Liver (tissue), 8 donors: ENCODE measurements at regions not wholly inside any gene's neighbourhood (a gene's known extent, or its start where the extent isn't known, plus 50 kb on each side); places are given as distances from the start of the nearest gene placed in this dataset.

ENCODE experiments used
- DNase-seq: peaks from one replicate; pipeline ENCODE4 v3.0.0-alpha.2; 2017; ENCODE audit warnings: low spot score
- H3K27ac ChIP-seq, 2 donors: one replicate each; pipeline ENCODE4 v1.7.0; 2013; ENCODE audit warnings: inconsistent platforms in 2 of 2, low read length in 2 of 2, control low read depth in 1 of 2, low read depth in 1 of 2, mild to moderate bottlenecking in 1 of 2
- H3K27me3 ChIP-seq, 4 donors: one replicate each; pipeline versions ENCODE4 v1.6.1 to v1.7.0; 2013; ENCODE audit warnings: low read length in 3 of 4, inconsistent platforms in 1 of 4, mild to moderate bottlenecking in 1 of 4, moderate library complexity in 1 of 4; ENCODE audit not compliant: control insufficient read depth in 4 of 4, insufficient read depth in 4 of 4
- H3K36me3 ChIP-seq, 4 donors: one replicate each; pipeline versions ENCODE4 v1.6.1 to v1.7.0; 2013; ENCODE audit warnings: low read length in 3 of 4, mild to moderate bottlenecking in 3 of 4, low read depth in 1 of 4, moderate library complexity in 1 of 4; ENCODE audit not compliant: control insufficient read depth in 4 of 4, insufficient read depth in 3 of 4
- H3K4me1 ChIP-seq, 4 donors: one replicate each; pipeline versions ENCODE4 v1.6.1 to v1.7.0; 2013; ENCODE audit warnings: low read length in 3 of 4, mild to moderate bottlenecking in 3 of 4, moderate library complexity in 1 of 4; ENCODE audit not compliant: control insufficient read depth in 4 of 4, insufficient read depth in 4 of 4
- H3K4me3 ChIP-seq, 3 donors: one replicate each; pipeline versions ENCODE4 v1.6.1 to v1.7.0; 2013; ENCODE audit warnings: low read length in 3 of 3, control low read depth in 1 of 3, low read depth in 1 of 3, mild to moderate bottlenecking in 1 of 3
- H3K9ac ChIP-seq, 2 donors: one replicate each; pipeline ENCODE4 v1.7.0; 2013; ENCODE audit warnings: low read length in 2 of 2, mild to moderate bottlenecking in 2 of 2, moderate library complexity in 2 of 2, control low read depth in 1 of 2, low read depth in 1 of 2
- H3K9me3 ChIP-seq, 4 donors: one replicate each; pipeline versions ENCODE4 v1.6.1 to v1.7.0; 2013; ENCODE audit warnings: low read length in 3 of 4; ENCODE audit not compliant: control insufficient read depth in 4 of 4
- ATF3 ChIP-seq: IDR thresholded peaks from 2 replicates; pipeline ENCODE4 v1.6.1; 2016; ENCODE audit warnings: antibody characterized with exemption
- EGR1 ChIP-seq, 2 donors: IDR thresholded peaks; 2 replicates each; pipeline ENCODE4 v1.6.1; 2016 to 2018; ENCODE audit warnings: antibody characterized with exemption in 2 of 2, low read depth in 2 of 2
- FOXA1 ChIP-seq: IDR thresholded peaks from 2 replicates; pipeline ENCODE4 v1.6.1; 2016; ENCODE audit warnings: antibody characterized with exemption
- FOXA2 ChIP-seq: IDR thresholded peaks from 2 replicates; pipeline ENCODE4 v1.6.1; 2016; ENCODE audit warnings: antibody characterized with exemption
- GABPA ChIP-seq, 2 donors: IDR thresholded peaks in 1 of 2; conservative IDR thresholded peaks in 1 of 2; 2 replicates each; pipeline ENCODE4 v1.6.1; 2016; ENCODE audit warnings: antibody characterized with exemption in 2 of 2, mild to moderate bottlenecking in 1 of 2, moderate library complexity in 1 of 2
- HNF4A ChIP-seq, 2 donors: conservative IDR thresholded peaks; 2 replicates each; pipeline ENCODE4 v1.6.1; 2016; ENCODE audit warnings: antibody characterized with exemption in 2 of 2, mild to moderate bottlenecking in 2 of 2
- HNF4G ChIP-seq: IDR thresholded peaks from 2 replicates; pipeline ENCODE4 v1.6.1; 2016; ENCODE audit warnings: antibody characterized with exemption
- JUND ChIP-seq, 2 donors: IDR thresholded peaks; 2 replicates each; pipeline ENCODE4 v1.6.1; 2016; ENCODE audit warnings: antibody characterized with exemption in 2 of 2
- NR2F2 ChIP-seq: IDR thresholded peaks from 2 replicates; pipeline ENCODE4 v1.6.1; 2016; ENCODE audit warnings: antibody characterized with exemption
- RAD21 ChIP-seq, 2 donors: IDR thresholded peaks; 2 replicates each; pipeline ENCODE4 v1.6.1; 2016; ENCODE audit warnings: antibody characterized with exemption in 2 of 2, mild to moderate bottlenecking in 2 of 2
- RXRA ChIP-seq, 2 donors: IDR thresholded peaks; 2 replicates each; pipeline ENCODE4 v1.6.1; 2017 to 2018; ENCODE audit warnings: antibody characterized with exemption in 2 of 2, mild to moderate bottlenecking in 1 of 2
- SP1 ChIP-seq: IDR thresholded peaks from 2 replicates; pipeline ENCODE4 v1.6.1; 2018; ENCODE audit warnings: antibody characterized with exemption, mild to moderate bottlenecking
- TAF1 ChIP-seq: conservative IDR thresholded peaks from 2 replicates; pipeline ENCODE4 v1.6.1; 2016; ENCODE audit warnings: antibody characterized with exemption, mild to moderate bottlenecking
- YY1 ChIP-seq: IDR thresholded peaks from 2 replicates; pipeline ENCODE4 v1.6.1; 2016; ENCODE audit warnings: antibody characterized with exemption, mild to moderate bottlenecking
- WGBS: extraction: QIAGEN DNeasy Blood & Tissue Kit; methylation state at CpG from one replicate; pipeline ENCODE4 v1.1.7; 2013; 5-methylcytosine and 5-hydroxymethylcytosine counted together
- TF ChIP-seq, protein P1 (sequence below): IDR thresholded peaks from 2 replicates; pipeline ENCODE4 v1.6.1; 2016; ENCODE audit warnings: antibody characterized with exemption, mild to moderate bottlenecking
- TF ChIP-seq, protein P2 (sequence below): IDR thresholded peaks from 2 replicates; pipeline ENCODE4 v1.6.1; 2016; ENCODE audit warnings: antibody characterized with exemption
- TF ChIP-seq, protein P3 (sequence below): fragments of 150-350 bp; IDR thresholded peaks from 2 replicates; pipeline ENCODE4 v1.5.1; 2017; ENCODE audit warnings: improper control_type of control experiment, low read depth, low read length; ENCODE audit not compliant: missing input control
- TF ChIP-seq, protein P4 (sequence below): IDR thresholded peaks from 2 replicates; pipeline ENCODE4 v1.6.1; 2016; ENCODE audit warnings: antibody characterized with exemption
- donor health status: healthy.
- donor health status: healthy.
- donor health status: healthy.
- donor health status: healthy.
- donor health status: healthy.

GRCh38 chr17:77054936-77055335 is 85.8 kb upstream of the SEC14L1 start:
- DNase-seq: no peak
- no peaks in the 10 kb centered on the region for H3K36me3 ChIP-seq
- no peaks in the 10 kb centered on the region for H3K9me3 ChIP-seq
- H3K27me3 ChIP-seq: peaks cover 0 to 7% (median 0%) of the 10 kb centered on the region in 4 donors
- H3K4me3 ChIP-seq: no peak overlapping the region
- no peak overlapping the region for H3K9ac ChIP-seq
- H3K4me1 ChIP-seq: no peaks in the 10 kb centered on the region
- TF ChIP-seq GABPA (IDR thresholded peaks at IDR 0.05 in 1 of 2, conservative IDR thresholded peaks at IDR 0.05 in 1 of 2): no peak
- TF ChIP-seq JUND (IDR thresholded peaks at IDR 0.05): no peak
- H3K27ac ChIP-seq: no peak overlapping the region
- WGBS: 67% methylated on average over 10 of the region's 10 CpGs

DNA sequence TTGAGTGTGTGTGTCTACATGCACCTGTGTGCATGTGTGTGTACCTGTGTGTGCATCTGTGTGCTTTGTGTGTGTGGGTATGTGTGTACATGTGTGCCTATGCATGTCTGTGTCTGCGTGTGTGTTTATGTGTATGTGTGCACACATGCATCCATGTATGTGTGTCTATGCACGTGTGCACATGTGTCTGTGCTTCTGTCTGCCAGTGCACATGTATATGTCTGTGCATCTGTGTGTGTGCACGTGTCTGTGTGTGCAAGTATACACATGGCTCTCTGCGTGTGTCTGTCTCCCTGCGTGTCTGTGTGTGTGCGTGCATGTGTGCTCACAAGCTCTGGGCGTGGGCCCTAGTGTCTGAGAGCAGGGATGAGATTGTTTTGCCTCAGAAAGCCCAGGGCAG is 85.3 kb upstream of the SEC14L1 start:
- Histone ChIP-seq H3K4me1 (no peaks in the 10 kb centered on the region), H3K9ac (no peak overlapping the region), H3K27me3 (peaks cover 0 to 4% (median 0%) of the 10 kb centered on the region in 4 donors), H3K9me3 (no peaks in the 10 kb centered on the region), H3K4me3 (no peak overlapping the region), H3K36me3 (no peaks in the 10 kb centered on the region), H3K27ac (no peak overlapping the region)
- WGBS: 80% methylated on average over 7 of the region's 7 CpGs
- no peak for DNase-seq
- no peak for TF ChIP-seq HNF4A (conservative IDR thresholded peaks at IDR 0.05)
- no peak for TF ChIP-seq JUND (IDR thresholded peaks at IDR 0.05)
- no peak for TF ChIP-seq YY1
- TF ChIP-seq SP1: no peak
- TF ChIP-seq FOXA1: no peak
- TF ChIP-seq GABPA (IDR thresholded peaks at IDR 0.05 in 1 of 2, conservative IDR thresholded peaks at IDR 0.05 in 1 of 2): no peak
- no peak for TF ChIP-seq FOXA2
- no peak for TF ChIP-seq TAF1
- TF ChIP-seq, protein P1, sequence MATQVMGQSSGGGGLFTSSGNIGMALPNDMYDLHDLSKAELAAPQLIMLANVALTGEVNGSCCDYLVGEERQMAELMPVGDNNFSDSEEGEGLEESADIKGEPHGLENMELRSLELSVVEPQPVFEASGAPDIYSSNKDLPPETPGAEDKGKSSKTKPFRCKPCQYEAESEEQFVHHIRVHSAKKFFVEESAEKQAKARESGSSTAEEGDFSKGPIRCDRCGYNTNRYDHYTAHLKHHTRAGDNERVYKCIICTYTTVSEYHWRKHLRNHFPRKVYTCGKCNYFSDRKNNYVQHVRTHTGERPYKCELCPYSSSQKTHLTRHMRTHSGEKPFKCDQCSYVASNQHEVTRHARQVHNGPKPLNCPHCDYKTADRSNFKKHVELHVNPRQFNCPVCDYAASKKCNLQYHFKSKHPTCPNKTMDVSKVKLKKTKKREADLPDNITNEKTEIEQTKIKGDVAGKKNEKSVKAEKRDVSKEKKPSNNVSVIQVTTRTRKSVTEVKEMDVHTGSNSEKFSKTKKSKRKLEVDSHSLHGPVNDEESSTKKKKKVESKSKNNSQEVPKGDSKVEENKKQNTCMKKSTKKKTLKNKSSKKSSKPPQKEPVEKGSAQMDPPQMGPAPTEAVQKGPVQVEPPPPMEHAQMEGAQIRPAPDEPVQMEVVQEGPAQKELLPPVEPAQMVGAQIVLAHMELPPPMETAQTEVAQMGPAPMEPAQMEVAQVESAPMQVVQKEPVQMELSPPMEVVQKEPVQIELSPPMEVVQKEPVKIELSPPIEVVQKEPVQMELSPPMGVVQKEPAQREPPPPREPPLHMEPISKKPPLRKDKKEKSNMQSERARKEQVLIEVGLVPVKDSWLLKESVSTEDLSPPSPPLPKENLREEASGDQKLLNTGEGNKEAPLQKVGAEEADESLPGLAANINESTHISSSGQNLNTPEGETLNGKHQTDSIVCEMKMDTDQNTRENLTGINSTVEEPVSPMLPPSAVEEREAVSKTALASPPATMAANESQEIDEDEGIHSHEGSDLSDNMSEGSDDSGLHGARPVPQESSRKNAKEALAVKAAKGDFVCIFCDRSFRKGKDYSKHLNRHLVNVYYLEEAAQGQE: no peak
- TF ChIP-seq, protein P2, sequence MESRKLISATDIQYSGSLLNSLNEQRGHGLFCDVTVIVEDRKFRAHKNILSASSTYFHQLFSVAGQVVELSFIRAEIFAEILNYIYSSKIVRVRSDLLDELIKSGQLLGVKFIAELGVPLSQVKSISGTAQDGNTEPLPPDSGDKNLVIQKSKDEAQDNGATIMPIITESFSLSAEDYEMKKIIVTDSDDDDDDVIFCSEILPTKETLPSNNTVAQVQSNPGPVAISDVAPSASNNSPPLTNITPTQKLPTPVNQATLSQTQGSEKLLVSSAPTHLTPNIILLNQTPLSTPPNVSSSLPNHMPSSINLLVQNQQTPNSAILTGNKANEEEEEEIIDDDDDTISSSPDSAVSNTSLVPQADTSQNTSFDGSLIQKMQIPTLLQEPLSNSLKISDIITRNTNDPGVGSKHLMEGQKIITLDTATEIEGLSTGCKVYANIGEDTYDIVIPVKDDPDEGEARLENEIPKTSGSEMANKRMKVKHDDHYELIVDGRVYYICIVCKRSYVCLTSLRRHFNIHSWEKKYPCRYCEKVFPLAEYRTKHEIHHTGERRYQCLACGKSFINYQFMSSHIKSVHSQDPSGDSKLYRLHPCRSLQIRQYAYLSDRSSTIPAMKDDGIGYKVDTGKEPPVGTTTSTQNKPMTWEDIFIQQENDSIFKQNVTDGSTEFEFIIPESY: no peak
- TF ChIP-seq NR2F2: no peak
- TF ChIP-seq RAD21 (IDR thresholded peaks at IDR 0.05): no peak
- TF ChIP-seq, protein P3, sequence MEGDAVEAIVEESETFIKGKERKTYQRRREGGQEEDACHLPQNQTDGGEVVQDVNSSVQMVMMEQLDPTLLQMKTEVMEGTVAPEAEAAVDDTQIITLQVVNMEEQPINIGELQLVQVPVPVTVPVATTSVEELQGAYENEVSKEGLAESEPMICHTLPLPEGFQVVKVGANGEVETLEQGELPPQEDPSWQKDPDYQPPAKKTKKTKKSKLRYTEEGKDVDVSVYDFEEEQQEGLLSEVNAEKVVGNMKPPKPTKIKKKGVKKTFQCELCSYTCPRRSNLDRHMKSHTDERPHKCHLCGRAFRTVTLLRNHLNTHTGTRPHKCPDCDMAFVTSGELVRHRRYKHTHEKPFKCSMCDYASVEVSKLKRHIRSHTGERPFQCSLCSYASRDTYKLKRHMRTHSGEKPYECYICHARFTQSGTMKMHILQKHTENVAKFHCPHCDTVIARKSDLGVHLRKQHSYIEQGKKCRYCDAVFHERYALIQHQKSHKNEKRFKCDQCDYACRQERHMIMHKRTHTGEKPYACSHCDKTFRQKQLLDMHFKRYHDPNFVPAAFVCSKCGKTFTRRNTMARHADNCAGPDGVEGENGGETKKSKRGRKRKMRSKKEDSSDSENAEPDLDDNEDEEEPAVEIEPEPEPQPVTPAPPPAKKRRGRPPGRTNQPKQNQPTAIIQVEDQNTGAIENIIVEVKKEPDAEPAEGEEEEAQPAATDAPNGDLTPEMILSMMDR: no peak
- no peak for TF ChIP-seq HNF4G
- no peak for TF ChIP-seq EGR1 (IDR thresholded peaks at IDR 0.05; ENCODE audit: low read depth in 2 of 2)
- TF ChIP-seq RXRA (IDR thresholded peaks at IDR 0.05): no peak
- TF ChIP-seq, protein P4, sequence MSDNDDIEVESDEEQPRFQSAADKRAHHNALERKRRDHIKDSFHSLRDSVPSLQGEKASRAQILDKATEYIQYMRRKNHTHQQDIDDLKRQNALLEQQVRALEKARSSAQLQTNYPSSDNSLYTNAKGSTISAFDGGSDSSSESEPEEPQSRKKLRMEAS: no peak
- TF ChIP-seq ATF3: no peak
